MM.1S (cell line): ENCODE measurements at regions not wholly inside any gene's neighbourhood (a gene's known extent, or its start where the extent isn't known, plus 50 kb on each side); places are given as distances from the start of the nearest gene placed in this dataset.

Source experiments
- DNase-seq: peaks from one replicate; pipeline ENCODE4 v3.0.0-alpha.2; 2015
- H2AFZ ChIP-seq: fragments of 300-600 bp; sonication (generic); 2 replicates; pipeline ENCODE4 v1.6.0; 2016; ENCODE audit warnings: antibody characterized with exemption, low read length
- H3F3A ChIP-seq: fragments of 300-600 bp; sonication (generic); 2 replicates; pipeline ENCODE4 v1.6.1; 2016; ENCODE audit warnings: mild to moderate bottlenecking, antibody characterized with exemption, low read length, moderate library complexity, mixed read lengths; ENCODE audit not compliant: insufficient read depth
- H3K27ac ChIP-seq: fragments of 300-600 bp; sonication (generic); 2 replicates; pipeline ENCODE4 v1.5.1; 2016; ENCODE audit warnings: mild to moderate bottlenecking, low read length
- H3K27me3 ChIP-seq: fragments of 300-600 bp; sonication (generic); replicated peaks from 2 replicates; pipeline ENCODE4 v1.6.0; 2016; ENCODE audit warnings: low read length; ENCODE audit not compliant: insufficient read depth
- H3K36me3 ChIP-seq: fragments of 300-600 bp; sonication (generic); replicated peaks from 2 replicates; pipeline ENCODE4 v1.6.1; 2016; ENCODE audit warnings: mild to moderate bottlenecking, low read length, mixed read lengths; ENCODE audit not compliant: insufficient read depth
- H3K4me1 ChIP-seq: fragments of 300-600 bp; sonication (generic); 2 replicates; pipeline ENCODE4 v1.6.1; 2016; ENCODE audit warnings: low read length, mixed read lengths
- H3K4me2 ChIP-seq: fragments of 300-600 bp; sonication (generic); 2 replicates; pipeline ENCODE4 v1.6.0; 2016; ENCODE audit warnings: low read depth, low read length
- H3K4me3 ChIP-seq: fragments of 300-600 bp; sonication (generic); 2 replicates; pipeline ENCODE4 v1.5.1; 2016; ENCODE audit warnings: low read length, mixed read lengths
- H3K79me2 ChIP-seq: fragments of 300-600 bp; sonication (generic); 2 replicates; pipeline ENCODE4 v1.6.1; 2016; ENCODE audit warnings: mixed run types, low read length, mixed read lengths
- H3K9ac ChIP-seq: fragments of 300-600 bp; sonication (generic); 2 replicates; pipeline ENCODE4 v1.6.1; 2016; ENCODE audit warnings: low read length, mixed read lengths
- H3K9me2 ChIP-seq: fragments of 300-600 bp; sonication (generic); replicated peaks from 2 replicates; pipeline ENCODE4 v1.6.1; 2016; ENCODE audit warnings: mild to moderate bottlenecking, low read length, mixed read lengths; ENCODE audit not compliant: insufficient read depth
- H3K9me3 ChIP-seq: fragments of 300-600 bp; sonication (generic); replicated peaks from 2 replicates; pipeline ENCODE4 v1.6.1; 2016; ENCODE audit warnings: mild to moderate bottlenecking, low read length, mixed read lengths; ENCODE audit not compliant: insufficient read depth
- H4K20me1 ChIP-seq: fragments of 300-600 bp; sonication (generic); 2 replicates; pipeline ENCODE4 v1.6.1; 2016; ENCODE audit warnings: mild to moderate bottlenecking, low read length, moderate library complexity, mixed read lengths; ENCODE audit not compliant: insufficient read depth
- EZH2 ChIP-seq: fragments of 300-600 bp; sonication (generic); optimal IDR thresholded peaks from 2 replicates; pipeline ENCODE3; 2017; ENCODE audit warnings: low read depth, mild to moderate bottlenecking, antibody characterized with exemption, low read length, mixed read lengths
- EZH2phosphoT487 ChIP-seq: fragments of 300-600 bp; sonication (generic); IDR thresholded peaks from 2 replicates; pipeline ENCODE4 v1.6.1; 2018; ENCODE audit warnings: antibody characterized with exemption, low read length
- TF ChIP-seq, protein P1 (sequence below): fragments of 300-600 bp; sonication (generic); IDR thresholded peaks from 2 replicates; pipeline ENCODE4 v1.5.1; 2016; ENCODE audit warnings: antibody characterized with exemption, low read length, mixed read lengths

GRCh38 chr2:221075203-221075602 lies 496.9 kb downstream of the EPHA4 start:
- no peaks in the 10 kb centered on the region for H4K20me1 ChIP-seq
- no peaks in the 10 kb centered on the region for H3K27me3 ChIP-seq
- no peaks in the 10 kb centered on the region for H3K36me3 ChIP-seq
- H3K4me3 ChIP-seq = no peak overlapping the region
- H3K9me3 ChIP-seq = no peaks in the 10 kb centered on the region
- no peak overlapping the region for H3K4me2 ChIP-seq
- H3K4me1 ChIP-seq = no peaks in the 10 kb centered on the region
- H3K27ac ChIP-seq = no peak overlapping the region
- H3K79me2 ChIP-seq = no peaks in the 10 kb centered on the region
- TF ChIP-seq EZH2phosphoT487 (no peak), EZH2 (no peak)
- TF ChIP-seq, protein P1, sequence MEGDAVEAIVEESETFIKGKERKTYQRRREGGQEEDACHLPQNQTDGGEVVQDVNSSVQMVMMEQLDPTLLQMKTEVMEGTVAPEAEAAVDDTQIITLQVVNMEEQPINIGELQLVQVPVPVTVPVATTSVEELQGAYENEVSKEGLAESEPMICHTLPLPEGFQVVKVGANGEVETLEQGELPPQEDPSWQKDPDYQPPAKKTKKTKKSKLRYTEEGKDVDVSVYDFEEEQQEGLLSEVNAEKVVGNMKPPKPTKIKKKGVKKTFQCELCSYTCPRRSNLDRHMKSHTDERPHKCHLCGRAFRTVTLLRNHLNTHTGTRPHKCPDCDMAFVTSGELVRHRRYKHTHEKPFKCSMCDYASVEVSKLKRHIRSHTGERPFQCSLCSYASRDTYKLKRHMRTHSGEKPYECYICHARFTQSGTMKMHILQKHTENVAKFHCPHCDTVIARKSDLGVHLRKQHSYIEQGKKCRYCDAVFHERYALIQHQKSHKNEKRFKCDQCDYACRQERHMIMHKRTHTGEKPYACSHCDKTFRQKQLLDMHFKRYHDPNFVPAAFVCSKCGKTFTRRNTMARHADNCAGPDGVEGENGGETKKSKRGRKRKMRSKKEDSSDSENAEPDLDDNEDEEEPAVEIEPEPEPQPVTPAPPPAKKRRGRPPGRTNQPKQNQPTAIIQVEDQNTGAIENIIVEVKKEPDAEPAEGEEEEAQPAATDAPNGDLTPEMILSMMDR = no peak
- no peak for DNase-seq
- no peaks in the 10 kb centered on the region for H3F3A ChIP-seq
- H3K9me2 ChIP-seq = no peaks in the 10 kb centered on the region
- no peak overlapping the region for H3K9ac ChIP-seq
- H2AFZ ChIP-seq = no peak overlapping the region

GRCh38 chr2:221077251-221077650 lies 494.9 kb downstream of the EPHA4 start:
- H3K4me3 ChIP-seq = no peak overlapping the region
- H2AFZ ChIP-seq = no peak overlapping the region
- no peak overlapping the region for H3K27ac ChIP-seq
- H3K27me3 ChIP-seq = no peaks in the 10 kb centered on the region
- no peak for DNase-seq
- H4K20me1 ChIP-seq = no peaks in the 10 kb centered on the region
- no peaks in the 10 kb centered on the region for H3K9me2 ChIP-seq
- no peaks in the 10 kb centered on the region for H3K36me3 ChIP-seq
- no peaks in the 10 kb centered on the region for H3F3A ChIP-seq
- H3K9me3 ChIP-seq = no peaks in the 10 kb centered on the region
- no peaks in the 10 kb centered on the region for H3K4me1 ChIP-seq
- no peak overlapping the region for H3K9ac ChIP-seq
- no peaks in the 10 kb centered on the region for H3K79me2 ChIP-seq
- no peak overlapping the region for H3K4me2 ChIP-seq
- TF ChIP-seq EZH2phosphoT487 (no peak), EZH2 (no peak)
- TF ChIP-seq, protein P1 = no peak

GRCh38 chr2:221077799-221078198 lies 494.3 kb downstream of the EPHA4 start:
- H3K4me1 ChIP-seq = no peaks in the 10 kb centered on the region
- TF ChIP-seq EZH2 (no peak), EZH2phosphoT487 (no peak)
- TF ChIP-seq, protein P1 = no peak

More at GRCh38 chr2:221077799-221078198, 494.3 kb downstream of the EPHA4 start:
- H2AFZ ChIP-seq = no peak overlapping the region
- H3K9me3 ChIP-seq = no peaks in the 10 kb centered on the region
- H3K27me3 ChIP-seq = no peaks in the 10 kb centered on the region
- H3K9me2 ChIP-seq = no peaks in the 10 kb centered on the region
- no peaks in the 10 kb centered on the region for H3K36me3 ChIP-seq
- H4K20me1 ChIP-seq = no peaks in the 10 kb centered on the region
- H3K4me2 ChIP-seq = no peak overlapping the region
- no peaks in the 10 kb centered on the region for H3K79me2 ChIP-seq
- H3K4me3 ChIP-seq = no peak overlapping the region
- DNase-seq = no peak
- no peak overlapping the region for H3K9ac ChIP-seq
- H3K27ac ChIP-seq = no peak overlapping the region
- no peaks in the 10 kb centered on the region for H3F3A ChIP-seq
